ENCODE measurements at regions not wholly inside any gene's neighbourhood (a gene's known extent, or its start where the extent isn't known, plus 50 kb on each side); places are given as distances from the start of the nearest gene placed in this dataset.

GRCh38 chr4:56220261-56220660, 167.0 kb downstream of the AASDH start:
- TF ChIP-seq RFX5 (IDR thresholded peaks at IDR 0.05; ENCODE audit: low read length) (no peak), CTCF (IDR thresholded peaks at IDR 0.05) (no peak), FOXJ3 (CRISPR knock-in tag; IDR thresholded peaks at IDR 0.05) (no peak), RCOR1 (IDR thresholded peaks at IDR 0.05; ENCODE audit: low read length) (no peak), MAX (IDR thresholded peaks at IDR 0.05; ENCODE audit: low read depth) (no peak), EP300 (IDR thresholded peaks at IDR 0.05; ENCODE audit: borderline replicate concordance in 1 of 2, low read depth in 1 of 2, low read length in 1 of 2) (no peak), ZBTB33 (IDR thresholded peaks at IDR 0.05; ENCODE audit: borderline replicate concordance, low read depth) (no peak)
